NCI-H69 (cell line): ENCODE measurements at regions not wholly inside any gene's neighbourhood (a gene's known extent, or its start where the extent isn't known, plus 50 kb on each side); places are given as distances from the start of the nearest gene placed in this dataset.
"Not testable (repeated sequence)": the region's sequence is repeated elsewhere in the genome, so short reads cannot be mapped to it uniquely, and the experiment has no call there.

Experiments used
- DNase-seq: peaks from one replicate; lab custom pipeline; 2025; lab: John Stamatoyannopoulos, UW

DNA sequence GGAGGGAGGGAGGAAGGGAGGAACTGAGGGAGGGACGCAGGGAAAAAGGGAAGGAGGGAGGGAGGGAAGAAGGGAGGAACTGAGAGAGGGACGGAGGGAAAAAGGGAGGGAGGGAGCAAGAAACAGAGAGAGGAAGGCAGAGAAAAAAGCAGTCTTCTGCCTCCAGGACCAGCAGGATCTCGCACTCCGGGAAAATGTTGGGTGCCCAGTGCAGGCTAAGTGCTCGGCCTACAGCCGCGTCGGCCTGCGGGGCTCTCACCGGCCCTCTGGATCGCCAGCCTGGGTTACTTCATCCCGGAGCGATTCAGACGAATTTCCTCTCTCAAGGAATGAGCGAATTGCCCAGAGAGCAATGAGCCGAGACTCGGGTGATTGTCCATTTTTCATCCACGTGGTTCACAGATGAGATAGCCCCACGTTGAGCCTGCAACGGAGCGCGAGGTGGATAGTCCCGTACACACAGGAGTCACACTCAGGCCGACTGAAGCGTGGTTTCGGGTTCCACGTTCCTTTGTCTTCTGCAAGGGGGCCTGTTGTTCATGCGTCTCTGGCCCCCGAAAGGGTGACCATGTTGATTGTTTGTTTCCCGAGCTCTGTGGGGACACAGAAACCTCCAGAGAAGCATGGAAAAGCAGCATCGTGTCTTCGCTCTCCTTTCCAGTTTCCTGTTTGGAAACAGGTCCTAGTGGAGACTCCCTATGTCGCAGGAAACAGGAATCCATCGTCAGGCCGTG is 1937.1 kb upstream of the DEFB115 start:
- DNase-seq: not testable (repeated sequence)

DNA sequence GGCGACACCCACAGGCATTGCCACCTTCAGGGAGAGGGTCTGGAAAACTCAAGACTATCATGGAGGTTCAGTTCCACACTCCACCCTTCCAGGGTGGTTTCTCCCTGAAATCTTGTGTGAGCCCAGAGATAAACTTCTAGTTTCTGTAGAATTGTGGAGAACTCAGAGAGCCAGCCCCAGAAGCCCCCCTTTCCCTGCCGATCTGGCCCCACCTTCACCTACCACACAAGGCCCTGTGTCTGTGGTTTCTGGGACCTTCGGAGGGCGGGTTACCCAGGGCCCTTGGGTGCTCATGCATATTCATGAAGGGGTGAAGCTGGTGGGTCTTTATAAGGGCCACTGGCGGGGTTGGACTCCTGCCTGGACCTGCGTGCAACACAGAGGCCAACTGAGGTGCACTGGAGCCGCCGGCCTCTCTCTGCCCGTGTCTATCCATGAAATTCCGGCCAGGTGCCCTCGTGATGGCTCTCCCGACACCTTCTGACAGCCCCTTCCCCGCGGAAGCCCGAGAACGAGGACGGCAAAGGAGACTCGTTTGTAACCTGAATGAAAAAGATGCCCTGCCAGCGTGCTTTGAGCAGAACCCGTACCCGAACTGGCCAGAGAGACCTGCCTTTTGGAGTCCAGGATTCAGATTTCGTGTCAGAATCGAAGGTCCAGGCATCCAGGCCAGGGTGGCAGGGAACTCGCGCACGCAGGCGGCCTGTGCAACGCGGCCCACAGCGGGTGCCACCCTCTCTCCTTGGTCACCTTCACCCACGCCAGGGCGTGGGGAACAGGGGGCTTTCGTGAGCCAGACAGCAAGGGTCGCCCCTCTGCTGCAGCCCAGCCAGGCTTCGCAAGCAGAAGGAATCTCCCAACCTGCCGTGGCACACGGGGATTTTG is 1933.6 kb upstream of the DEFB115 start:
- DNase-seq: not testable (repeated sequence)

DNA sequence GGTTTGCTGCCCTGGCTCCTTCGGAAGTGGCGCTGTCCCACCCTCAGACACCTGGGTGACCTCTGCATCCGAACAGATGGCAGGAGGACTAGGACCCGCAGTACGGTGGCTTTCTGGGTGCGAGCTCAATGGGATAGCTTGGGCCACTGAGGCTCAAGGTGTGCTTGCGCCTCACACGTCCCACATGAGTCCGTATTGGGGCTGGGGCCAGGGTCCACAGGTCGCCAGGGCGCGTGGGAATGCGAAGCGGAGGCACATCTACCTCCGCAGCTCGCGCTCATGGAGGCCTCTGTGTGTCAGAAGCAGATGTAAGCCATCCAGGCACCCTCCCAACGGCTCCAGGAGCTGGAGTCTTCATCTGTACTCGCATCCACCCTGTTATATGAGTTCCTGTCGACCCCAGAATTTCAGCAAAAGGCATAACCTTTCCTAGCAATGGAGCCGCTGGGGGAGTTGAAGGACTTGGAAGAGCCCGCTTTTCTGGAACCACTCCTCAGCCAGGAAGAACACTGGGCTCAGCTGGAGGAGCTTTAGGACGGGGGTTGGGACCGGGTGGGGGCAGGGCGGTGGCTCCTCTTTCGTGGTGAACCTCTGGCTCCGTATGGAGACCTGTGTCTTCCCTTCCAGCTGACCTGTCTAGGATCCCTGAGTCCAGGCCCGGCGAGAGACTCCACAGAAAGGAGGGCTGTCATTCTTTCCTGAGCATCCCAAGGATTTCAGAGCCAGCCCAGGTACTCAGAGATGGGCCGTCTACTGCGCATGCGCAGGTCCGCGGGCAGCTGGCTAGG is 1932.8 kb upstream of the DEFB115 start:
- DNase-seq: not testable (repeated sequence)

- DNase-seq: no peak
Measured at GRCh38 chr20:29325304-29325640, 1932.2 kb upstream of the DEFB115 start.

GRCh38 chr20:29325781-29326180 is 1931.7 kb upstream of the DEFB115 start:
- DNase-seq: not testable (repeated sequence)

GRCh38 chr20:29326376-29327070 is 1930.9 kb upstream of the DEFB115 start:
- no peak for DNase-seq

DNA sequence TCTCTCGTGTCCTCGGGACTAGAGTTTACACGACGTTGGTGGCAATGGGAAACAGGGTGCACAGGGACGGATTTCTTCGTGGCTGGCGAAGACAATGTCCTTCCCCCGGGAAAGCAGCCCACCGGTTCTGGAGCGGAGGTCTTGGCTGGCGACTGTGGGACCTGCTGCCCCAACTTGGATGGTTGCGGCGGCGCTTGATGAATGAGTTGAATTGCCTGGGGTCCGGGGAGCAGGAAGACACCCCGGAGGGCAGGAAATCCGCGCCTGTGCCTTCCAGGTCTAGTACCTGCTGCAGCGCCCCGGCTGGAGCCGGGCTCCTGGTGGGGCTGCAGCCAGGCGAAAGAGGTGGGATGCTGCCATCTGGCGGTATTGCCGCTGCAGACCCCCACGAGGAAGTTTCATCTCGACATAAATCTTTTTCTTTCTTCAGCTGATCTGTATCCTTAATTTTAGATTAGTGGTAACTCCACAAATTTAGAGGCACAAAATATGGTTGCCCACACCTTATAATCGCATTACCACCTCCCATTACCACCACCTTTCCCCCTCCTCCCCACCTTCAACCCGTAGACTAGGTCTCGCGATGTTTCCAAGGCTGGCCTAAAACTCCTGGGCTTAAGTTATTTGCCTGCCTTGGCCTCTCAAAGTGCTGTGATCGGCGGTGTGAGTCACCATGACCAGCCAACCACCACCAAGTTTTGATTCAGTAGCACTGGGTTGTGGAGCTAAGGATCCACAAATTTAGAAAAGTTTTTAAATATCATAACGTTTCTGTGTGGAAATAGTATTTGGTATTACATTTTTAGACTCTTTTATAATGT is 1929.7 kb upstream of the DEFB115 start:
- DNase-seq: not testable (repeated sequence)

DNA sequence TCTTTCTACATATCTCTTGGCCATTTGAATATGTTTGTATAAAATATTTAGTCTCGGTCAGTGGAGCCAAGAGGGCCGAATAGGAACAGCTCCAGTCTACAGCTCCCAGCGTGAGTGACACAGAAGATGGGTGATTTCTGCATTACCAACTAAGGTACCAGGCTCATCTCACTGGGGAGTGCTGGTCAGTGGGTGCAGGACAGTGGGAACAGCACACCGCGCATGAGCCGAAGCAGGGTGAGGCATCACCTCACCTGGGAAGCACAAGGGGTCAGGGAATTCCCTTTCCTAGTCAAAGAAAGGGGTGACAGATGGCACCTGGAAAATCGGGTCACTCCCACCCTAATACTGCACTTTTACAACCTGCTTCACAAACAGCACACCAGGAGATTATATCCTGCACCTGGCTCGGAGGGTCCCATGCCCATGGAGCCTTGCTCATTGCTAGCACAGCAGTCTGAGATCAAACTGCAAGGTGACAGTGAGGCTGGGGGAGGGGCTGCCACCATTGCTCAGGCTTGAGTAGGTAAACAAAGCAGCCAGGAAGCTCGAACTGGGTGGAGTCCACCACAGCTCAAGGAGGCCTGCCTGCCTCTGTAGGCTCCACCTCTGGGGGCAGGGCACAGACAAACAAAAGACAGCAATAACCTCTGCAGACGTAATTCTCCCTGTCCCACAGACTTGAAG is 1926.9 kb upstream of the DEFB115 start:
- not testable (repeated sequence) for DNase-seq

DNA sequence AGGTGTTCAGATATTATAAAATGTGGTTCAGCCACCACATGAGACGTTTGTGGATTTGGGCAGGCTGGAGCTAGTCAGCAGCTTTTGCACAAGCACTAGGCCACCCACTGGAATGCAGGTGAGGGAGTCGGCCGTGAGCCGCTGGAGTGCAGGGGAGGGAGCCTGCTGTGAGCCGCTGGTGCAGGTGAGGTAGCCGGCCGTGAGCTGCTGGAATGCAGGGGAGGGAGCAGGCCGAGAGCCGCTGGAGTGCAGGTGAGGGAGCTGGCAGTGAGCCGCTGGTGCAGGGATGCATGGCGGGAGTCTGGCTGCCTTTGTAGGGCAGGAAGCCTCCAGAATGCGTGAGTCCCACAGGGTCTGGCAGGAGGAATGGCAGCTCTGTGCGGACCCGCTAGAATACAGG is 1907.6 kb upstream of the DEFB115 start:
- no peak for DNase-seq

GRCh38 chr20:29375937-29376336 is 1881.5 kb upstream of the DEFB115 start:
- not testable (repeated sequence) for DNase-seq

DNA sequence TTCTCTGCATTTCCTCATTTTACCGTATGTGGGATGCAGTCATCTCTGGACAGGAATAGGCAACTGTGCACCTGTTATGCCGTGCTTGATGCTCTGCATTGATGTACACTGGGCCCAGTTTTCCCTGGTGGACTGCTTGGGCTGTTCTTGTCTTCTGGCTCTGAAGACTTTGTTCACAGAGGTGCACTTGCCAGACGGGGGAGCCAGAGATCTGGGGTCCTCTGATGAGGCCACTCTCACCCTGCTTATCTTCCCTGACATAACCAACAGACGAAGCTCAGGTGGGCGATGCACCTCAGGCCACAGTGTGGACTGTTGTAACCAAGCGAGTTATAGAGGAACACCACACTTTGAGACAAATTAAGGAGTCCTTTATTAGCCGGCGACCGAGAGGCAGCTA is 1864.6 kb upstream of the DEFB115 start:
- DNase-seq: not testable (repeated sequence)

DNA sequence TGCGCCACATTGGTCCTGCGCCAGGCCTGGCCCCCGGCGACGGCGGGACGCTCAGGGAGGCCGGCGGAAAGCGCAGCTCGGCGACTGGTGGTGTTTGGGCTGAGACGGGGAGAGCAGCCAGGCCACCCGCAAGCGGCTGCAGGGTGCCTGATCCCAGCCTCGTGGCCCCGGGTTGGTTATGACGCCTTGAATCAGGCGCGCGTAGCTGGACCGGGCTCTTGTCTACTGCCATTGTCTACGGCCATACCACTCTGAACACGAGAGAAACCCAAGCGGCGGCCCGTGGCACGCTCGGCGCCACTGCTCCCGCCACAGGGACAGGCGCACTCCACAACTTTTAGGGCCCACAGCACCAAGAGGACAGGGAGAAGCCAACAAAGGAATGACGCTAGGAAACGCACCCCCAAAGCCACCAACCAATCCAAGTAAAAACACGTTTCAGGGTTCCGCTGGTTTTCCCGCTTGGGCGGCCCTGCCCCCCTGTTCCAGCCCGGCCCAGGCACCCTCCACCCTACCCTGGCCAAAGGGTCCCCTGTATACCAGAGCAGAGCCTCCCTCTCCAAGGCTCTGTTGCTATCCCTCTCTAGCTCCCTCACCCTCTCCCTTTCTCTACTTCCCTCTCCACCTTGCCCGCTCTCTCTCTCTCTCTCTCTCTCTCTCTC is 1849.3 kb upstream of the DEFB115 start:
- DNase-seq: no peak

DNA sequence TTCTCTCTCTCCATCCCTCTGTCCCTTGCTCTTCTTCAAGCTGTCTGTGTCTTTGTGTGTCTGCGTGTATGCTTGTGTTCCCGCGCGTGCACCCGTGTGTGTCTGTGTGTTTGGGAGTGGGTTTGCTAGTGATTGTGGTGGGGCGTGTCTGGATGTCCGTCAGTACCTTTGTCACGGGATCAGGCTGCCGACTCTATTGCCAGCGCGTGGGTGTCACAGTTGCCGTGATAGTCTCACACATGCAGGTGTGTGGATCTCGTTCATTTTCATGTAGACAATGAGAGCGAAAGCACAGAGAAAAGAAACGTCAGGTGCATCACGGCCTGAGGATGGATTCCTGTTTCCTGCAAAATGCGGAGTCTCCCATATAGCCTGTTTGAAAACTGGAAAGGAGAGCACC is 1848.8 kb upstream of the DEFB115 start:
- not testable (repeated sequence) for DNase-seq

DNA sequence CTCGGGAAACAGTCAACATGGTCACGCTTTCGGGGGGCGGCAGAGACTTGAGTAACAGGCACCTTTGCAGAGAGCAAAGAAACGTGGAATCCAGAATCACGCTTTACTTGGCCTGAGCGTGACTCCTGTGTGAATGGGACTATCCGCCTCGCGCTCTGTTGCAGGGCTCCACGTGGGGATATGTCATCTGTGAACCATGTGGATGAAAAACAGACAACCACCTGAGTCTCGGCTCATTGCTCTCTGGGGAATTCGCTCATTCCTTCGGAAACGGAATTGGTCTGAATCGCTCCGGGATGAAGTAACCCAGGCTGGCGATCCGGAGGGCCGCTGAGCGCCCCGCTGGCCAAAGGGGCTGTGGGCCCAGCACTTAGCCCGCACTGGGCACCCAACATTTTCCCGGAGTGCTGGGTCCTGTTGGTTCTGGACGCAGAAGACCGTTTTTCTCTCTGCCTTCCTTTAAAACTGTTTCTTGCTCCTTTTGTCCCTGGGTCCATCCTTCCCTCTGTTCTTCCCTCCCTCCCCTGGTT is 1848.2 kb upstream of the DEFB115 start:
- not testable (repeated sequence) for DNase-seq

DNA sequence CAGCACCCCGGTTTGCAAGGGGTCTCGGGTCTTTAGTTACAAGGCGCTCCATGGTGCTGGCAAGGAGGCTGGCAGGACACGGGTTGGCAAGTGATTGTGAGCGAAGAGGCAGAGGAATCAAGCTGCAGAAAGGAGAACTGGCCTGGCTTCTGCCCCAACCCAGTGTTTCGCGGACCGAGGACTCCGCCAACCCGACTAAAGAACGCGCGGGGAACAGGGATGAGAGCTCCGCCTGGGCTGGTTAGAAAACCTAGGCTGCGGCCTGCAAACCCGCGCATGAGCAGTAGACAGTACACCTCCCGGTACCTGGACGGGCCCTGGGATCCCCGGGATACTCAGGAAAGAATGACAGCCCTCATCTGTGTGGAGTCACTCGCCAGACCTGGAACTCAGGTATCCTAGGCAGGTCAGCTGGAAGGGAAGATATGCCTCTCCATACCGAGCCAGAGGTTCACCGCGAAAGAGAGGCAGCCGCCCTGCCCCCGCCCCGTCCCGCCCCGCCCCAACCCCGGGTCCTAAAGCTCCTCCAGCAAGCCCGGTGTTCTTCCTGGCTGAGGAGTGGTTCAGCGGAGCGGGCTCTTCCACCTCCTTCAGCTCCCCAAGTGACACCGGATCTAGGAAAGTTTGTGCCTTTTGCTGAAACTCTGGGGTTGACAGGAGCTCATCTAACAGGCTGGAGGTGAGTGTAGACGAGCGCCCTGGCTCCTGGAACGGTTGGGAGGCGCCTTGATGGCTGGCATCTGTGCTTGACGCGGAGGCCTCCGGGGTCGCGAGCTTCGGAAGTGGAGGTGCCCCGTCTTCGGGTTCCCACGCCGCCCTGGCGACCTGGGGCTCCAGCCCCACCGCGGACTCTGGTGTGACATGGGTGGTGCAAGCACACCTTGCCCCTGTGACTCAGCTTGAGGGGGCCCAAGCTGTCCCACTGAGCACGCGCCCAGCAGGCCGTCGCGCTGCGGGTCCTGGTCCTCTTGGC is 1847.3 kb upstream of the DEFB115 start:
- DNase-seq: no peak

DNA sequence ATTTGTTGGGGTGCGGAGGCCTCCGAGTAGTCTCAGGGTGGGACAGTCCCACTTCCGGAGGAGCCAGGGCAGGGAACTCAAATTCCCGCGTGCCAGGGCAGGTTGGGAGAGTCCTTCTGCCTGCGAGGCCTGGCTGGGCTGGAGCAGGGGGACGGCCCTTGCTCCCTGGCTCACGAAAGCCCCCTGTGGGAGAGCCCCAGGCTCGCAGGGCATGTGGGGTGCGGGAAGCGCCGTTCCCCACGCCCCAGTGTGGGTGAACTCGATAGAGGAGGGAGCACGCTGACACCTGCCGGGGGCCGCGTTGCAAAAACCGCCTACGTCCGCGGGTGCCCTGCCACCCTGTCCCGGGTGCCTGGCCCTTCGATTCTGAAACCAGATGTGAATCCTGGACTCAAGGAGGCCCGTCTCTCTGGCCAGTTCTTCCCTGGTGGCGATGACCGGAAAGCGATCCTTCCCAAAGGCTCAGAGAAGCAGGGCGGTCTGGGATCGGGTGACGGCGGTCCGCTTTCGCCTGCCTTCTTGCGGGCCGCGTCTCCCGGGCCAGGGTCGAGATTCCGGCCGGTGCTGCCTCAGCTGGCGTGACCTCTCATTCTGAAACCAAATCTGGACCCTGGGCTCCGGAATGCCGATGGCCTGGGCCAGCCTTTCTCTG is 1846.5 kb upstream of the DEFB115 start:
- DNase-seq: no peak

GRCh38 chr20:29411458-29411820 is 1846.0 kb upstream of the DEFB115 start:
- DNase-seq: not testable (repeated sequence)

DNA sequence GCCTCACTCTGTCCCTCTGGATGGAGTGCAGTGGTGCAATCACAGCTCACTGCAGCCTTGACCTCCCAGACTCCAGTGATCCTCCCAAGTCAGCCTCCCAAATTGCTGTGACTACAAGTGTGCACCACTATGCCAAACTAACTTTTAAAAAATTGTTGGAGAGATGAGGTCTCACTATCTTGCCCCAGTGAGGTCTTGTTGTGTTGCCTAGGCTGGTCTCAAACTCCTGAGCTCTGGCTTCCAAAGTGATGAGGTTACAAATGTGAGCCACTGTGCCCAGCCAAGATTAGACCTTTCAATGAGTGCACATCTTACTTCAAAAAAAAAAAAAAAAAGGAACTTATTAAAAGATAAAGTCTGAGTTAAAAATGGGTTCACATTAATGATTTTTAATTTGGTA is 1838.1 kb upstream of the DEFB115 start:
- no peak for DNase-seq
